ENCODE measurements at regions not wholly inside any gene's neighbourhood (a gene's known extent, or its start where the extent isn't known, plus 50 kb on each side); places are given as distances from the start of the nearest gene placed in this dataset.
"Not testable (repeated sequence)": the region's sequence is repeated elsewhere in the genome, so short reads cannot be mapped to it uniquely, and the experiment has no call there.

DNA sequence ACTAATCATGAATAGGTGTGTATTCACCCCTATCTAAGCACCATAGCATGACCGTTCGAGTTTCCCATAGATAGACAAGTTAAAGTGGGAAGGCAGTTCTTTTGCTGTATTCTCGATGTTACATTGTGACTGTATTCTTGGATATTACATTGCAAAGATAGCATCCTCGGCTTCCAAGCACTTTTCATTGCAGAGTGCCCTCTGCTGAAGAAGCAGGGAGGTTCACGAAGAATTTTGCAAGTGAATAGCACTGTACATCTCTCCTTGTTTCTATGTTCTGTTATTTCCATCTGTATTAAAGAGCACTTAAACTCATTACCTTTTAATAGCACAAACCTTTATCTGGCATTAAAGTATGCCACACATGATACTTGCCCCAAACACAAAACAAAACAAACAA, 426.7 kb upstream of the ARX start:
- no peaks in the 10 kb centered on the region for H3K9me3 Mint-ChIP-seq
- H3K36me3 Mint-ChIP-seq: no peaks in the 10 kb centered on the region
- no peaks in the 10 kb centered on the region for H3K4me1 Mint-ChIP-seq (ENCODE audit: unreplicated experiment)
- no peaks in the 10 kb centered on the region for H3K27me3 Mint-ChIP-seq
- TF ChIP-seq, protein P1, sequence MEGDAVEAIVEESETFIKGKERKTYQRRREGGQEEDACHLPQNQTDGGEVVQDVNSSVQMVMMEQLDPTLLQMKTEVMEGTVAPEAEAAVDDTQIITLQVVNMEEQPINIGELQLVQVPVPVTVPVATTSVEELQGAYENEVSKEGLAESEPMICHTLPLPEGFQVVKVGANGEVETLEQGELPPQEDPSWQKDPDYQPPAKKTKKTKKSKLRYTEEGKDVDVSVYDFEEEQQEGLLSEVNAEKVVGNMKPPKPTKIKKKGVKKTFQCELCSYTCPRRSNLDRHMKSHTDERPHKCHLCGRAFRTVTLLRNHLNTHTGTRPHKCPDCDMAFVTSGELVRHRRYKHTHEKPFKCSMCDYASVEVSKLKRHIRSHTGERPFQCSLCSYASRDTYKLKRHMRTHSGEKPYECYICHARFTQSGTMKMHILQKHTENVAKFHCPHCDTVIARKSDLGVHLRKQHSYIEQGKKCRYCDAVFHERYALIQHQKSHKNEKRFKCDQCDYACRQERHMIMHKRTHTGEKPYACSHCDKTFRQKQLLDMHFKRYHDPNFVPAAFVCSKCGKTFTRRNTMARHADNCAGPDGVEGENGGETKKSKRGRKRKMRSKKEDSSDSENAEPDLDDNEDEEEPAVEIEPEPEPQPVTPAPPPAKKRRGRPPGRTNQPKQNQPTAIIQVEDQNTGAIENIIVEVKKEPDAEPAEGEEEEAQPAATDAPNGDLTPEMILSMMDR (conservative IDR thresholded peaks at IDR 0.05): no peak
- no peak overlapping the region for H3K27ac Mint-ChIP-seq
- DNase-seq (ENCODE audit: extremely low spot score, unreplicated experiment): no peak
- H3K4me3 Mint-ChIP-seq: no peak overlapping the region

DNA sequence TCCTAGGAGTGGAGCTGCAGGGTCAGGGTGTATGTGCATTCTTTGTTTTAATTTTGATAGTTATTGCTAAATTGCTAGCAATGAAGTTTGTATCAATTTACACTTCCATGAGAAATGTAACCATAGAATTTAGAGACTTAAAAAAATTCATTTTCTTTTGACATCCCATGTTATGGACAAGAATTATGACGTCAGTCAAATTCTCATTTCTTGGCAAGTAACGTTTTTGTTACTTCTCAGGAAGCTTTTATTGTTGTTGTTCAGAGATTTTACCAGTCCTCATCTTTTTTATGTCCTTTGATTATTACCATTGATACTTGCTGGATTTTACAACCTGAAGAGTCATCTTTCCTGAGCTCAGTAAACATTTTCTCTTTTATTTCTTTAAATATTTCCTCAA, 417.5 kb upstream of the ARX start:
- DNase-seq (ENCODE audit: extremely low spot score, unreplicated experiment): no peak
- no peaks in the 10 kb centered on the region for H3K36me3 Mint-ChIP-seq
- TF ChIP-seq, protein P1 (conservative IDR thresholded peaks at IDR 0.05): no peak
- no peaks in the 10 kb centered on the region for H3K9me3 Mint-ChIP-seq
- no peak overlapping the region for H3K4me3 Mint-ChIP-seq
- H3K27me3 Mint-ChIP-seq: no peaks in the 10 kb centered on the region
- H3K27ac Mint-ChIP-seq: no peak overlapping the region
- no peaks in the 10 kb centered on the region for H3K4me1 Mint-ChIP-seq (ENCODE audit: unreplicated experiment)

DNA sequence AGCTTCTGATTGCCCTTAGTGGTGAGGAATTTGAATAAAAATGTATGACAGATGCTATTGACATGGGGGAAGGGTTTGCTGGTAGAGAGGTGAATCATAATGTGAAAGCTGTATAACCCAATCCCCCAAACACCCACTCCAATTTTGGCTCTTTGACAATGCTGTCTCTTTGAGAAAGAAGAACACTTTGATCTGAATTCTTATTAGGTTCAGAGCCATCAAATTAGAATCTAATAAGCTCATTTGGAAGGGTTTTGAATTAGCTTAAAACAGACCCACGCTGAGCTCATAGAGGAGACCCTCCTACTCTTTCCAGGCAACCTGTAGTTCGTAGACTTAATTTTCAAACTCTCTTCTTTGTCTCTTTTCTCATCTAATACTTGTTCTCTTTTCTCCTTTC, 416.6 kb upstream of the ARX start:
- no peak overlapping the region for H3K27ac Mint-ChIP-seq
- H3K4me1 Mint-ChIP-seq (ENCODE audit: unreplicated experiment): no peaks in the 10 kb centered on the region
- no peaks in the 10 kb centered on the region for H3K27me3 Mint-ChIP-seq
- no peaks in the 10 kb centered on the region for H3K9me3 Mint-ChIP-seq
- no peaks in the 10 kb centered on the region for H3K36me3 Mint-ChIP-seq
- TF ChIP-seq, protein P1 (conservative IDR thresholded peaks at IDR 0.05): no peak
- DNase-seq (ENCODE audit: extremely low spot score, unreplicated experiment): no peak
- H3K4me3 Mint-ChIP-seq: no peak overlapping the region

DNA sequence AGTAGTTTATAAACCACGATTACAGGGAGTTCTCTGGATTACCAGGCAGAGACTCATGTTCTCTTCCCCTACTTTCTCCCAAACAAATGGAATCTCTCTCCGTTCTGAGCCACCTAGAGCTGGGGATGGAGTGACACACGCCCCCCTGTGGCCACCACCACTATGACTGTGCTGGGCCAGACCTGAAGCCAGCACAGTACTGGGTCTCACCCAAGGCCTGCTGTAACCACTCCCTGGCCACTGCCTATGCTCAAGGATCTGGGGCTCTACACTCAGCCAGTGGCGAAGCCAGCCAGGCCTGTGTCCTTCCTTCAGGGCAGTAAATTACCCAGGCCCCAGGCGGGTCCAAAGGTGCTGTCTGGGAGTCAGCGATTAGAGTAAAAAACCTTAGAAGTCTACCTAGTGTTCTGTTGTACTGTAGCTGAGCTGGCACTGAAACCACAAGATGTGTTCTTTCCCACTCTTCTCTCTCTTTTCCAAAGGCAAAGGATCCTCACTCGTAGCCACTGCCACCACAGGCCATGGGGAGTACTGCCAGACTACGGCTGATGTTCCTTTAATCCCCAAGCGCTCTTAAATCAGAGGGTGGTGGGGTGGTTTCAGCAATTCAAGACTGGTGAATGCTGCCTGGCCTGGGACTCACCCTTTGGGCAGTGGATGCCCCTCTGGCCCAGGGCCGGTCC, 412.2 kb upstream of the ARX start:
- TF ChIP-seq, protein P1 (conservative IDR thresholded peaks at IDR 0.05): peak; percentile 23
- no peak overlapping the region for H3K27ac Mint-ChIP-seq
- H3K9me3 Mint-ChIP-seq: no peaks in the 10 kb centered on the region
- H3K36me3 Mint-ChIP-seq: no peaks in the 10 kb centered on the region
- H3K4me3 Mint-ChIP-seq: no peak overlapping the region
- H3K4me1 Mint-ChIP-seq (ENCODE audit: unreplicated experiment): no peaks in the 10 kb centered on the region
- no peak for DNase-seq (ENCODE audit: extremely low spot score, unreplicated experiment)
- H3K27me3 Mint-ChIP-seq: no peaks in the 10 kb centered on the region

DNA sequence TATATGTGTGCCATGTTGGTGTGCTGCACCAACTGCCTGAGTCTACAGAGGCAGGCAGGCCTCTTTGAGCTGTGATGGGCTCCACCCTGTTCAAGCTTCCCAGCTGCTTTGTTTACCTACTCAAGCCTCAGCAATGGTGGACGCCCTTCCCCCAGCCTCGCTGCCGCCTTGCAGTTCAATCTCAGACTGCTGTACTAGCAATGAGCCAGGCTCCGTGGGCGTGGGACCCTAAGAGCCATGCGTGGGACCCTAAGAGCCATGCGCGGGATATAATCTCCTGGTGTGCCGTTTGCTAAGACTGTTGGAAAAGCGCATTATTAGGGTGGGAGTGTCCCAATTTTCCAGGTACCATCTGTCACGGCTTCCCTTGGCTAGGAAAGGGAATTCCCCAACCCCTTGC, 388.4 kb upstream of the ARX start:
- not testable (repeated sequence) for H3K36me3 Mint-ChIP-seq; H3K4me3 Mint-ChIP-seq; H3K27me3 Mint-ChIP-seq; DNase-seq (ENCODE audit: extremely low spot score, unreplicated experiment); H3K27ac Mint-ChIP-seq; H3K4me1 Mint-ChIP-seq (ENCODE audit: unreplicated experiment); H3K9me3 Mint-ChIP-seq

DNA sequence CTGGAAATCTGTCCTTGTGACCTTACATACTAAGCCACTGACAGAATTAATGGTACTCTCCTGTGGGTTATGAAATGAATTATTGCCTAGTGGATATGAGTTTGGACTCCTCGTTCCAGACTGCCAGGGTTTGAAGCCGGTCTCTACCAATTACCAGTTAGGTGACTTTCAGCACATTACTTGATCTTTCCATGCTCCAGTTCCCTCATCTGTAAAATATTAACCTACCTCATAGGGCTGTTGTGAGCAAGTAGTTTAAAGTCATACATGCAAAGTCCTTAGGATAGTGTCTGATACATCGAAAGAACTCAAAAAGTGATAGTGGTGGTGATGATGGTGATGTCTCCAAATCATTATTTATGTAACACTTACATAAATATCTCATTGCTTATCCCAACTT, 373.5 kb upstream of the ARX start:
- DNase-seq (ENCODE audit: extremely low spot score, unreplicated experiment): no peak
- H3K9me3 Mint-ChIP-seq: no peaks in the 10 kb centered on the region

More for the DNA sequence above, 373.5 kb upstream of the ARX start:
- Mint-ChIP-seq H3K36me3 (no peaks in the 10 kb centered on the region), H3K4me1 (ENCODE audit: unreplicated experiment) (no peaks in the 10 kb centered on the region), H3K27me3 (no peaks in the 10 kb centered on the region), H3K4me3 (no peak overlapping the region), H3K27ac (no peak overlapping the region)
- TF ChIP-seq, protein P1 (conservative IDR thresholded peaks at IDR 0.05): no peak

Measured in type B pancreatic cell (in vitro differentiated cells).